ENCODE measurements at regions not wholly inside any gene's neighbourhood (a gene's known extent, or its start where the extent isn't known, plus 50 kb on each side); places are given as distances from the start of the nearest gene placed in this dataset.
"Not testable (repeated sequence)": the region's sequence is repeated elsewhere in the genome, so short reads cannot be mapped to it uniquely, and the experiment has no call there.

DNA sequence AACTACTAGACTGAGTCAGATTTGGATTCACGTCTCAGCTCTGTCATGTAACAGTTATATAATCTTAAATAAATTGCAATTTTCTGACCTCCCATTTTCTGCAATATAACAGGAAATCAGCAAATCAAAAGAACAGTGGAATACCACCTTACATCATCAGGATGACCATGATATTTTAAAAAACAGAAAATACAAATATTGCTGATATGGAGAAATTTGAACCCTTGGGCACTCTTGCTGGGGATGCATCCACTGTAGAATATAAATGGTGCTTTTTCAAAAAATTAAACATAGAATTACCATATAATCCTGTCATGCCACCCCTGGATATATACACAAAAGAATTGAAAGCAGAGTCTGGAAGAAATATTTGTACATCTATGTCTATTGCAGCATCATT is 982.5 kb downstream of the TBL1XR1 start:
- in situ Hi-C loops (cut with HindIII; ENCODE audit: extremely low pct_ligation_motif_present, low pct_unique_long_range_greater_than_20kb): no loop called here
- CTCF ChIA-PET (ENCODE audit: low intra/inter-chr PET ratio, low total read pairs): no interaction called here
- H3K27ac ChIP-seq (ENCODE audit: extremely low read length, insufficient read depth, low read length): no peak overlapping the region
- H3K36me3 ChIP-seq (replicated peaks in 1 of 2; ENCODE audit: control insufficient read depth in 1 of 2, insufficient read depth in 2 of 2, low read length in 2 of 2): no peaks in the 10 kb centered on the region
- intact Hi-C loops (cut with micrococcal nuclease; ENCODE audit: unreplicated experiment): no loop called here
- H3K4me2 ChIP-seq (ENCODE audit: low read depth, low read length): no peak overlapping the region
- H4K20me1 ChIP-seq (ENCODE audit: insufficient read depth, low read length): no peaks in the 10 kb centered on the region
- no peak overlapping the region for H3K4me3 ChIP-seq (replicated peaks in 1 of 3; ENCODE audit: insufficient read depth in 1 of 3, low read depth in 2 of 3, low read length in 3 of 3)
- no peak for DNase-seq (ENCODE audit: low spot score)
- no peak overlapping the region for H3K9ac ChIP-seq (ENCODE audit: insufficient read depth, low read depth, low read length)
- 0% methylated on average over 1 of the region's 1 CpG for WGBS (ENCODE audit: low lambda C conversion rate)
- H3K27me3 ChIP-seq (ENCODE audit: control insufficient read depth in 1 of 2, insufficient read depth in 2 of 2, low read length in 2 of 2): no peaks in the 10 kb centered on the region
- TF ChIP-seq DPF2 (CRISPR knock-in tag; IDR thresholded peaks at IDR 0.05; ENCODE audit: borderline replicate concordance, low read depth) (no peak), MAFK (conservative IDR thresholded peaks at IDR 0.05 in 1 of 2, IDR thresholded peaks at IDR 0.05 in 1 of 2; ENCODE audit: low read length in 2 of 2) (peak; percentile 67 to 74; a peak in 3 of 4 replicates), MAFF (IDR thresholded peaks at IDR 0.05; ENCODE audit: low read depth, low read length) (peak; percentile 59)
- peaks cover 77% of the 10 kb centered on the region for H3K9me3 ChIP-seq (ENCODE audit: low read length)
- no peaks in the 10 kb centered on the region for H3K79me2 ChIP-seq (ENCODE audit: insufficient read depth, low read length)
- no peak for FAIRE-seq
- POLR2A ChIA-PET: no interaction called here
- no peak overlapping the region for H2AFZ ChIP-seq (ENCODE audit: low read length)
- BruUV-seq (replicated peaks): no TSS peak
- no peak for ATAC-seq
- H3K4me1 ChIP-seq (ENCODE audit: insufficient read depth, low read length): no peaks in the 10 kb centered on the region

DNA sequence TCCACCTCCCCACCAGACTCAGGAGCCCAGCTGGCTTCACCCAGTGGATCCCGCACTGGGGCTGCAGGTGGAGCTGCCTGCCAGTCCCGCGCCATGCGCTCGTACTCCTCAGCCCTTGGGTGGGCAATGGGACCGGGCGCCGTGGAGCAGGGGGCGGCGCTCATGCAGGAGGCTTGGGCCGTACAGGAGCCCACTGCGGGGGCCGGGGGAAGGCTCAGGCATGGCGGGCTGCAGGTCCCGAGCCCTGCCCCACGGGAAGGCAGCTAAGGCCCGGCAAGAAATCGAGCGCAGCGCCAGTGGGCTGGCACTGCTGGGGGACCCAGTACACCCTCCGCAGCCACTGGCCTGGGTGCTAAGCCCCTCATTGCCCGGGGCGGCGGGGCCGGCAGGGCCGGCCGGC is 984.0 kb downstream of the TBL1XR1 start:
- peaks cover 76% of the 10 kb centered on the region for H3K9me3 ChIP-seq (ENCODE audit: low read length)
- H4K20me1 ChIP-seq (ENCODE audit: insufficient read depth, low read length); DNase-seq (ENCODE audit: low spot score); H2AFZ ChIP-seq (ENCODE audit: low read length); FAIRE-seq; H3K27me3 ChIP-seq (ENCODE audit: control insufficient read depth in 1 of 2, insufficient read depth in 2 of 2, low read length in 2 of 2); CTCF ChIA-PET (ENCODE audit: low intra/inter-chr PET ratio, low total read pairs); intact Hi-C loops (cut with micrococcal nuclease; ENCODE audit: unreplicated experiment); H3K36me3 ChIP-seq (replicated peaks in 1 of 2; ENCODE audit: control insufficient read depth in 1 of 2, insufficient read depth in 2 of 2, low read length in 2 of 2); H3K27ac ChIP-seq (ENCODE audit: extremely low read length, insufficient read depth, low read length); POLR2A ChIA-PET; H3K79me2 ChIP-seq (ENCODE audit: insufficient read depth, low read length); H3K4me1 ChIP-seq (ENCODE audit: insufficient read depth, low read length); BruUV-seq (replicated peaks); H3K4me2 ChIP-seq (ENCODE audit: low read depth, low read length); in situ Hi-C loops (cut with HindIII; ENCODE audit: extremely low pct_ligation_motif_present, low pct_unique_long_range_greater_than_20kb); ATAC-seq; H3K4me3 ChIP-seq (replicated peaks in 1 of 3; ENCODE audit: insufficient read depth in 1 of 3, low read depth in 2 of 3, low read length in 3 of 3); H3K9ac ChIP-seq (ENCODE audit: insufficient read depth, low read depth, low read length): not testable (repeated sequence)
- WGBS (ENCODE audit: low lambda C conversion rate): 94% methylated on average over 10 of the region's 27 CpGs
